Left kidney (tissue), 1 donor: ENCODE measurements at regions not wholly inside any gene's neighbourhood (a gene's known extent, or its start where the extent isn't known, plus 50 kb on each side); places are given as distances from the start of the nearest gene placed in this dataset.
"Not testable (repeated sequence)": the region's sequence is repeated elsewhere in the genome, so short reads cannot be mapped to it uniquely, and the experiment has no call there.

Source experiments
- DNase-seq: peaks from one replicate; pipeline ENCODE4 v3.0.0-alpha.2; 2013

GRCh38 chr11:109046284-109046992, 375.6 kb upstream of the C11orf87 start:
- no peak for DNase-seq

DNA sequence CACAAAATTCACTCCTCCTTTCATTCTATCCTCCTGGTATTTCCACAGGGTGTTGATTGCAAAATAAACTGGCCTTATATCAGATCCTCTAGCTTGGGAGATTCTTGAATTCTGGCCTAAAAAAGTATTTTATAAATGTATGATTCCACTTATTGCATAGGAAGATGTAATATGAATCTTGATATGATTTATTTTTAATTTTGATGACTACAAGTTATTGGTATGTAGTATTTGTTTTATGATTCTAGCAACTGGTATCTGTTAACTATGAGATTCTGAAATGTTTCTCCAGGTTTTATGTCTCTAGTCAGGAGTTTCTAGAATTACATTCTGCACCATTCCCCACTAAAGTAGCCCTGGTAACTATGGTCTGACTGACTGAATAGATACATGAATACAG, 373.9 kb upstream of the C11orf87 start:
- no peak for DNase-seq

- DNase-seq, result no peak
Measured at GRCh38 chr11:109051200-109051599, 370.8 kb upstream of the C11orf87 start.

DNA sequence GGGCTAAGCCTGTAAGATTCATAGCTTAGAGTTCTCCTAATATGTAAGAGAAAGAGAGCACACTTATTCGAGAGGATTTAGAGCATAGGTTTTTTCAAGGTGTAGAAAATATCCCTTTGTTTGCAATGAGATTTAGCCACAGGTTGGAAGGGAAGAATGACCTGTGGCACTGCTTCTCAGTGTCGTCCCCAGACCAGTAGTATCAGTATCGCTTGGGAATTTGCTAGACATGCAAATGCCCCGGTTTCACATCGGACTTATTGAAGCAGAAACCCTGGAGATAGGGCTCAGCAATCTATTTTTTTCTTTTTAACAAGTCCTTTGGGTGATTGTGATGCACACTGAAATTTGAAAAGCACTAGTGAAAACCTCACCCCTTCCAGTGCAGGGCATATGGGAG, 362.6 kb upstream of the C11orf87 start:
- DNase-seq, result no peak

DNA sequence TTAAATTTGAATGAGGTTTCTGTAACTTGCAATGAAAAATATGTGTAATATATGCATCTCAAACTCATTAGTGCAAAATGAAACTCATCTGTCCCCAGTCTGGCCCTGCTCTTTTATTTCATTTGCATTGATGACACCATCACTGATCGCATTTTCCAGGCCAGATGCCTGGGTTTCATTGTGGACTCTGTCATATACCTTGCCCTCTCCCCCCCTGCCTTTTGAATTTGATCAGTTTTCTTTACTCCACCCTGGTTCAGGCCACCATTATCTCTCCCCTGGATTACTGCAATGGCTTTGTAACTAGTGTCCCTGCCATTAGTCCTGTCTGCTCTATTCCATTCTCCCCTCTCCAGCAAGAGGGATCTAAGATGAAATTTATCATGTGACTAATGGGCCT, 360.6 kb upstream of the C11orf87 start:
- no peak for DNase-seq

- no peak for DNase-seq
Measured at GRCh38 chr11:109062445-109062844, 359.5 kb upstream of the C11orf87 start.

GRCh38 chr11:109062871-109063270, 359.1 kb upstream of the C11orf87 start:
- DNase-seq, result no peak

DNA sequence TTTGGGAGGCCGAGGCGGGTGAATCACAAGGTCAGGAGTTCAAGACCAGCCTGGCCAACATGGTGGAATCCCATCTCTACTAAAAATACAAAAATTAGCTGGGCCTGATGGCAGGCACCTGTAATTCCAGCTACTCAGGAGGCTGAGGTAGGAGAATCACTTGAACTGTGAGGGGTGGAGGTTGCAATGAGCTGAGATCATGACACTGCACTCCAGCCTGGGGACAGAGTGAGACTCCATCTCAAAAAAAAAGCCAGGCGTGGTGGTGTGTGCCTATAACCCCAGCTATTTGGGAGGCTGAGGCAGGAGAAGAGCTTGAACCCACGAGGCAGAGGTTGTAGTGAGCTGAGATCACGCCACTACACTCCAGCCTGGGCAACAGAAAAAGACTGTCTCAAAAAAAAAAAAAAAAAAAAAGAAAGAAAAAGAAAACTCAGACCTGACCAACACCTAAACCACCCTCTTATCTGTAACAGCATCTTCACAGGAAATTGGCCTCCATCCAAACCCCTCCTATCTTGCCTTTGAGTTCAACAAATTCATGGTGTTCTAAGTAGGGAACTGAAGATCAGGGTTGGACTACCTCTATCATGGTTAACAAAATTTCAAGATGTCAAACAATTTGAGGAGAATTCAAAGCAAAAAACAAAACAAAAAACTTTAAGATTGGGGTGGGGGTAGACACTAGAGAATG, 357.2 kb upstream of the C11orf87 start:
- DNase-seq, result not testable (repeated sequence)

DNA sequence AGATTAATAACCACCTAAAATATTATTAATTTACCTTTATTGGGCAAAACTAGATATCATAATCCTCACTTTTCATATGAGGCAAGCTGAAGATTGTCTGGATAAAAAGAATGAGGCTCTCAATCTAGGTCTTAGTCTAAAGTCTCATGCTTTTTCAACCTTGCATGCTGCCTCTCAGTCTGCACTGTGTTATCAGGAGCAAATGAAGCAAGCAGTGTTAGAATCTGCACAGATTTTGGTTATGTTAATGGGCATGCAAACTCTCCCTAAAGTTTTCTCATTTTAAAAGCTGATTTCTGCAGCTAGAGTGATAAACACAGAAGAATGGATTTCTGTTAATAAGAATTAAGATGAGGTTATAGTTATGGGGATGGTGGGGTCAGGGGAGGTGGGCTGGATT, 350.7 kb upstream of the C11orf87 start:
- no peak for DNase-seq

DNA sequence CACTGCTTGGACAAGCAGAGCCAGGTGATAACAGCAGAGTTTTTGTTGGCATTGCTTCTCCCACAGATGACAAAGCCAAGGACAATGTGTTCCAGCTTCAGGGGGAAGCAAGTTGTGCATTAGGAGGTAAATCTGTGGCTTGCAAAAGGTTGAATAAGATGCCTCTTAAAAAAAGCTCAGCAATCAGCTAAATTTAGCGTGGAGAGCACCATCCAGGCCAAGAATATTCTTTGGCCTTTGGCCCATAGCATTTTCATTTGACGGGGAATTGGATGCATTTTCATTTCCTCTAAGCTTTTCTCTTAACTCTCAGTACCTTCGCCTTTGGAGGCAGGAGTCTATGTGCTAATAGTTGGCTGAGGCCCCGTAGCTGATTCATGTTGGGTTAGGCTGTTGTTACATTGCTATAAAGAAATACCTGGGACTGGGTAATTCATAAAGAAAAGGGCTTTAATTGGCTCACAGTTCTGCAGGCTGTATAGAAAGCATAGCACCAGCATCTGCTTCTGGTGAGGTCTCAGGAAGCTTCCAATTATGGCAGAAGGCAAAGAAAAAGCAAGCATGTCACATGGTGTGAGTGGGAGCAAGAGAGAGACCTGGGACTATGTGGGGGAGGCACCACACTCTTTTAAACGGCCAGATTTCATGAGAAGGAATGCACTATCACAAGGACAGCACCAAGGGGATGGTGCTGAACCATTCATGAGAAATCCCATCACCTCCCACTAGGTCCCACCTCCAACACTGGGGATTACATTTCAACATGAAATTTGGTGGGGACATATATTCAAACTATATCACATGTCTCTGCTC, 350.1 kb upstream of the C11orf87 start:
- DNase-seq, result no peak

GRCh38 chr11:109073032-109073822, 348.8 kb upstream of the C11orf87 start:
- DNase-seq, result no peak

- no peak for DNase-seq
Measured at GRCh38 chr11:109075976-109076375, 346.0 kb upstream of the C11orf87 start.

DNA sequence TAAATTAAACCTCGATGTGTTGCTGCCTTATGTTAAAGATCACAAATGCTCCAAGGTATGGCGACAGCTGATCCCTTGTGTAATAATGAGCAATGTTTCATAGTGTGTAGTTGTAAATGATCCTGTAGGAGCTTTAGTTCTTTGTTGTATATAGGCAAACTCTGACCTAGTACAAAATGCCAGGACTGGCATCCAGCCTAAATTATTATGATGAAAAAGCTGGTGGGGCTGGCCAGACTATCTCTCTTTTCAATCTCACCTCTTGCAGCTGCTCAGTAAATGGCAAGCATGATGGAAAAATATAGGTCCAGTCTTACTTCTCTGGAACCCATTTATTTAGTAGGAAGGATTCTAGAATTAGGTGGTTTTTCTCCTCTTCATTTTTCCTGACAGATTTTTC, 345.1 kb upstream of the C11orf87 start:
- no peak for DNase-seq

DNA sequence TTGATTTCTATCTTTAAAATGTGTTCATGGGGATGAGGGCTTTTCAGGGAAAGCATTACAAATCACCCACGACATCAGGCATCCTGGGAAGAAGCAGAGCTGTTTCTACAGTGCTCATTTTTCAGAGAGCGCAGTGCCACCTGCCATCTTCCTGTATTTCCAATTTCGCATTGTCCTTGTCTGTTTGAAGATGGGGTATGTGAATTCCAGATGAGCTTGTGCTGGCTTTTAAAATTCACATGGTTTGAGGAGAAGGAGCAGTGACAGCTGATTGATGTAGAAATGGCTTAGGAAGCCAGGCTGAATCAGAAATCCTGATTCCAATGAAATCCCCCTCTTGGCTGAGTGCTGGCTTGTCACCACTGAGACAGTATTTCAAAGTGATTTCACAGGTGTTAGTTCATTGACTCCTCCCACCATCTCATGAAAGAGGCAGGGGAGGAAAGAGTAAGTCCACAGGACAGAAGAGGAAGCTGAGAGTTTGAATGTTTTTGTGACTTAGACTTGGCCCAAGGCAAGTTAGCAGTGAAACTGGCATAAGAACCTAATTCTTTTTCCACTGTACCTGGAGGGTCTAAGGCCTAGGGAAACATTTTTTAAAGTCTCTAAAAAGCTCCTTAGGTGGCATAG, 344.6 kb upstream of the C11orf87 start:
- DNase-seq, result no peak

DNA sequence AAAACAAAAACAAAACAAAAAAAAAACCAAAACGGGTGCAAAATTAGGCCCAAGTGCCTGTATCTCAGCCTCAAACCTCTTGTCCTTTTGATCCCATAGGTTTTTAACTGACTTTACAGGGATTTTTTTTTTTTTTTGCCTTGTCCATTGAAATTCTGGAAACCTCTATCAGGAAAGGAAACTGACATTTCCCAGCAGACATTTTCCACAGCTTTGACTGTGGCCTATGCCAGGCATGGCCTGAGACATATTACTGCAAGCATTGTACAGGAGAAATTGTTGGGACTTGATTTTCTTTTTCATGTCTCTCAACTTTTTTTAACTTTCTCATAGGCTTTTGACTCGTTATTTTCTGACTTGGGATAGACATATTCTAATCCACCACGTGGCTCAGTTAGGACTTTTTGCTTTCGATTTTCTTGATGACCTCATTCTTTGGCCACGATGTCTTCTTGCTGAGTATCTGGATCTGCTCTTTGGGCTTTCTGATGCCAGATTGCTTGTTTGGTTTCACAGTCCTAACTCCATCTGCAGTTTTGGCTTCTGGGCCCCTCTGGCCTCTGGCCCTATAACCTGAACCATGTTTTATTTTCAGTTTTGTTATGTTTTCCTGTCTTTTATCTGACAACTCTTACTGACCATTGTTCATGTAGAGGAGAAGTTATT, 336.1 kb upstream of the C11orf87 start:
- DNase-seq, result no peak

- DNase-seq, result no peak
Measured at GRCh38 chr11:109086931-109087330, 335.1 kb upstream of the C11orf87 start.

DNA sequence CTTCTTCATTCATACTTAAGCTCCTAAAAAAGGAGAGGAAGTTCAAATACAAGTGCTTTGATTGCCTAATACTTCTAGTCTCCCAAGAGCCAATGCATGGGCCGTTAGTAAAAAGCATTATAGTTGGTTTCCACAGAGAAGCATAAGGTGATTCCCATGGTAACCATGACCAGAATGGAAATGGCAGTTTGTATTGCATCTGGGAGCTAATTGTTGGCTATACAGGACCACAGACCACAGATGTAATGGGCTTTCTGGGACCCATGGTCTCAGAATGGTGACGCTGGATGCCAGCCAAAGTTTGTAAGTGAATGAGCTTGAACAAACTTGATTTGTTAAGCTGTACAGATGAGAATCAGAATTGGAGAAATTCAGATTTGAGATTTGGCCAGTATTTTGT, 333.9 kb upstream of the C11orf87 start:
- no peak for DNase-seq

GRCh38 chr11:109089144-109089543, 332.8 kb upstream of the C11orf87 start:
- no peak for DNase-seq

- no peak for DNase-seq
Measured at GRCh38 chr11:109093354-109093753, 328.6 kb upstream of the C11orf87 start.

DNA sequence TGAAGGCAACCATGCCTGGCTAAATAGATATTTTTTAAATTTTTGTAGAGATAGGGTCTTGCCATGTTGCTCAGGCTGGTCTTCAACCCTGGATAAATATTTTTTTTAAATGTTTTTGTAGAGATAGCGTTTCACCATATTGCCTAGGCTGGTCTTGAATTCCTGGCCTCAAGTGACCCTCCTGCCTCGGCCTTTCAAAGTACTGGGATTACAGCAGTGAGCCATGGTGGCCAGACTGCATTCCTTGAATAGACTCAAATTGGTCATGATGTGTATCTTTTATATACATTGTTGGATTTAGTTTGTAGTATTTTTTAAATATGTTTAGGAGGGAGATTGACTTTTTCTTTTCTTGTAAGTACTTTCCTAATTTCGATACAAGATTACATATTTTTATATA, 325.7 kb upstream of the C11orf87 start:
- DNase-seq, result no peak
